ENCODE measurements at regions not wholly inside any gene's neighbourhood (a gene's known extent, or its start where the extent isn't known, plus 50 kb on each side); places are given as distances from the start of the nearest gene placed in this dataset.

DNA sequence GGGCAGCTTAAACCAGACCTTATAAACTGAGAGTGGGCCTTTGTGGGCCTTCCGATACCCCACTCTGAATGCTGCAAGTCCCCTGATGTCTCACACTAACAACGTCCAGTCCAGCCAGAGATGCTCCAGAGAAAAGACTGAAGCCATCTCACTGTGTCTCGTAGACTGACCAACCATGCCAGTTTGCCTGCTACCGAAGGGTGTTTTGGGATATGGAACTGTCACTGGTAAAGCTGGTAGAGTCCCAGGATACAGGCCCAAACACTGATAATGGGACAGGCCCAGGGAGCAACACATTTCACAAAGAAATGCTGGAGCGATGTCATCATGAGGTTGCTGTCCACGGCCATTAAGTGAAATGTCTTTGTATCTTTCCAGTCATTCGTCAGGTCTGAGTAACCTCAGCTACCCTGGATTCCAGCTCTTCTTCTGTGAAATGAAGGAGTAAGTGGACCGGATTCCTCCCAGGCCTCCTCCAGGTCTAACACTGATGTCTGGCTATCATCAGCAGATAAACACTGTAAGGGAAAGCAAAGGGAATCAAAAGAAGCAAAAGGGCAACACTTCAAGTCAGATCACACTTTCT, 81.6 kb downstream of the SLC5A7 start:
- in situ Hi-C loops (cut with HindIII; ENCODE audit: low sequenced_read_pairs): no loop called here
- TF ChIP-seq, protein P1, sequence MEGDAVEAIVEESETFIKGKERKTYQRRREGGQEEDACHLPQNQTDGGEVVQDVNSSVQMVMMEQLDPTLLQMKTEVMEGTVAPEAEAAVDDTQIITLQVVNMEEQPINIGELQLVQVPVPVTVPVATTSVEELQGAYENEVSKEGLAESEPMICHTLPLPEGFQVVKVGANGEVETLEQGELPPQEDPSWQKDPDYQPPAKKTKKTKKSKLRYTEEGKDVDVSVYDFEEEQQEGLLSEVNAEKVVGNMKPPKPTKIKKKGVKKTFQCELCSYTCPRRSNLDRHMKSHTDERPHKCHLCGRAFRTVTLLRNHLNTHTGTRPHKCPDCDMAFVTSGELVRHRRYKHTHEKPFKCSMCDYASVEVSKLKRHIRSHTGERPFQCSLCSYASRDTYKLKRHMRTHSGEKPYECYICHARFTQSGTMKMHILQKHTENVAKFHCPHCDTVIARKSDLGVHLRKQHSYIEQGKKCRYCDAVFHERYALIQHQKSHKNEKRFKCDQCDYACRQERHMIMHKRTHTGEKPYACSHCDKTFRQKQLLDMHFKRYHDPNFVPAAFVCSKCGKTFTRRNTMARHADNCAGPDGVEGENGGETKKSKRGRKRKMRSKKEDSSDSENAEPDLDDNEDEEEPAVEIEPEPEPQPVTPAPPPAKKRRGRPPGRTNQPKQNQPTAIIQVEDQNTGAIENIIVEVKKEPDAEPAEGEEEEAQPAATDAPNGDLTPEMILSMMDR (IDR thresholded peaks at IDR 0.05; ENCODE audit: low read depth, low read length): no peak
- no peak overlapping the region for H3K4me3 ChIP-seq (ENCODE audit: low read depth, low read length)
- no peak for DNase-seq (ENCODE audit: low read depth, low spot score)

DNA sequence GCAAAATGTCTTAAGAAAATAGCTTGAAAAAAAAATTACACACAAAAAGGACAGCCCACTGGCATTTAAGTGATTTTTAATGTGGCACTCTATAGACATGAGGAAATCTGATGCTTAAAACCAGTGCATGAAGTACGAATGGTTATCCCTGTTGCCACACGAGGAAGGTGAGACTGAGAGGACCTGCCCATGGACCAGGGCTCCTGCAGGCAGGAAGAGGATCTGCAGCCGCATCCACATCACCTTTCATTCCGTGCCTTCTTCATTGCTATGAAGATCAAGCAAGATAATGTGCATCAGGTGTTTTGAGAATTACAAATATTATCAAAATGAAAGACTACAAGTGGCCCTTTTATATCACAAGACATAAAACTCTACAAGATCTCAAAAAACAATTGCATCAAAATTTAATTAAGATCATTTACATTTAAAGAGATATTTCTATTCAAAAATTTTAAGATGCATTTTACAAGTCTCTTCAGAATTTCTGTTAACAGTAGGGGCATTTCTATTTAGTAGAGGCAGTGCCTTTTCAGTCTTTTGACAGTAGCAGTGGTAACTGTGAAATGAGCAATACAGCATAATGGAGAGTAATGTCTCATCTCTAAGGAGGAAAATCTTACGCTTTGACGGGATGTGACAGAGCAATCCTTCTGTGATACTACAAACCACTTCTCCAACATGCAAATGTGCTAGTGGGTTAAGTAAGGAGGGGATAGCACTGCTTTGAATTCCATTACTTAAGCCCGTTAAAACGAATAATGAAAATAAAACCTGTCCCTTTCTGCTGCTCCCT, 83.4 kb downstream of the SLC5A7 start:
- in situ Hi-C loops (cut with HindIII; ENCODE audit: low sequenced_read_pairs): no loop called here
- no peak overlapping the region for H3K4me3 ChIP-seq (ENCODE audit: low read depth, low read length)
- TF ChIP-seq, protein P1 (IDR thresholded peaks at IDR 0.05; ENCODE audit: low read depth, low read length): no peak
- DNase-seq (ENCODE audit: low read depth, low spot score): no peak

DNA sequence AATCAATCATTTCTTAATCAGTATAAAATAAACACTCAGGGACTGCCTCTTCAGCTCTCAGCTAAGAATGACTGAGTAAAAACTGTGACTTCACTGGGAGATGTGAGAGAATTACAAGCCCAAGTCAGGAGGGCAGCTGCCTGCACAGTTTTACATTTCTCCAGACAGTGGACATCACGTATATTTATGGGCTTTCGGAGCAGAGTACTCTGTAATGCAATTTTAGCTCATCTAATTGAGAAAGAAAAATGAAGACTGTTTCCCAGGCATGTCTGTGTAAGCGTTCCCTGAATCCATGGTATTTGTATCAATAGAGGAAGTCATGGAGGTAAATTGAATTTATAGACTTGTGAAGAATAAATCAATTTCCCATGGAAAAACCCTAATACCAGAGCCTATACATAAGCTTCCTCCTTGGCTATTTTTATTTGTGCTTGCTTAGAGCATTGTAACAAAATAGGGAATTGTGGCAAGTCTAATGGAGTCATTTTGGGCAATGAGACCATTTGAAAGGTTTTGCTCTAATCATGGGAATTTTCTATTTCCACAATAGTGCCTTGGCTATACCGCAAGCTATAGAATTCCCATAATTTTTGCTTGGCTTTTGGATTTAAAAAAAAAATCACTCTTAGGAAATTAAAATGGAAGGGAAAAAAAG, 87.2 kb downstream of the SLC5A7 start:
- no peak for DNase-seq (ENCODE audit: low read depth, low spot score)
- TF ChIP-seq, protein P1 (IDR thresholded peaks at IDR 0.05; ENCODE audit: low read depth, low read length): no peak
- H3K4me3 ChIP-seq (ENCODE audit: low read depth, low read length): no peak overlapping the region
- in situ Hi-C loops (cut with HindIII; ENCODE audit: low sequenced_read_pairs): no loop called here

DNA sequence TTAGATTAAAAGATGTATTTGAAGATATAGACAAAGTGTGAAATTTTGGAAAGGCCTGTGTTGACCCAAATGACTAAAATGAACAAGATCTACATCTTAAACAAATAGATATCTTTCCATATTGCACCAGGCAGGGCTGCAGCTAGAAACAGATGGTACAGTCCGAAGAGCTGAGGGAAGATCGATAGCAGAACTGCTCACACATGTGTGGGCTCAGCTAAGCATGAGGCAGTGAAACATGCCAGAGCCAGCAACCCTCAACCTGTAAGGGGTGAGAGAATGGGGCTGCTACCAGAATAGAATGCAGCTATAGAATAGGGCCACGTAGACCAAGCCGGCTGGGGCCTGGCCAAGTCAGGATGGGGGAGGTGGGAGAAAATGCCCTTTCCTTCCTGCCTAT, 87.8 kb downstream of the SLC5A7 start:
- in situ Hi-C loops (cut with HindIII; ENCODE audit: low sequenced_read_pairs): no loop called here
- TF ChIP-seq, protein P1 (IDR thresholded peaks at IDR 0.05; ENCODE audit: low read depth, low read length): no peak
- DNase-seq (ENCODE audit: low read depth, low spot score): no peak
- H3K4me3 ChIP-seq (ENCODE audit: low read depth, low read length): no peak overlapping the region

DNA sequence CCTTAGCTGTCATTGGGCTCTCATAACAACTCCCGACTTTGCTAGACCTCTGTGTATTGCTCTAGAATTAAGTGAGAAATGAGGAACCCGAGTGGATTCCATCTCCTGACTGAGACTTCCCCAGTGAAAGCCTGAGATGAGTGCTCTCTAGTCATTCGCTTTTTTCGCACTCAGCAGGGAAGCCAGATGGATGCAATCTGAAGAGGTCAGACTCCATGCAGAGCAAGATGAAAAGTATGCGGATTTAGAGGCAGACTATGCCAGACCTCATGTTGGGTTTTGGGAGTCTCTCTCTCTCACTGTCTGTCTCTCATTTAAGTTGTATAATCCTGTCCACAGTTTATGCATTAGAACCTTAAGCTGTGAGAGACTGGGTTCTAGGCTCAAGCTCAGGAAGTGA, 88.6 kb downstream of the SLC5A7 start:
- in situ Hi-C loops (cut with HindIII; ENCODE audit: low sequenced_read_pairs): no loop called here
- TF ChIP-seq, protein P1 (IDR thresholded peaks at IDR 0.05; ENCODE audit: low read depth, low read length): no peak
- no peak overlapping the region for H3K4me3 ChIP-seq (ENCODE audit: low read depth, low read length)
- no peak for DNase-seq (ENCODE audit: low read depth, low spot score)

DNA sequence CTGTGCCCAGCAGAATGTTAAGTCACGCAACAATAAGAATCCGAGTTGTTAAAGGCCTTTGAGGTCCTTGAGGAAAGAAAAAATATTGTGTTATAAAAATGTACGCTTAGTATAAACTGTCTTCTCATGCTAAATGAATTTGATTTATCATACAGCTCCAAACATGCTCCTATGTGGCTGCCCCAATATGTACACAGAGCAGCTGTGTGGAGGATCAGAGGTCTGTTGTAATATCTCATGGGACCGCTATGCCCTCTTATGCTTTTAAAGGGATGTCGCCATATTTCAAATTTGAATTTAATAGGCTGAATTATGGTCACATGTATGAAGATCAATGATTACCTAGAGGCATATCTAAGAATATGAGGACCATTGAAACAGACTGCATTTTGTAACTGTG, 90.2 kb downstream of the SLC5A7 start:
- TF ChIP-seq, protein P1 (IDR thresholded peaks at IDR 0.05; ENCODE audit: low read depth, low read length): no peak
- in situ Hi-C loops (cut with HindIII; ENCODE audit: low sequenced_read_pairs): no loop called here
- DNase-seq (ENCODE audit: low read depth, low spot score): no peak
- no peak overlapping the region for H3K4me3 ChIP-seq (ENCODE audit: low read depth, low read length)
